ENCODE measurements at regions not wholly inside any gene's neighbourhood (a gene's known extent, or its start where the extent isn't known, plus 50 kb on each side); places are given as distances from the start of the nearest gene placed in this dataset.
"Not testable (repeated sequence)": the region's sequence is repeated elsewhere in the genome, so short reads cannot be mapped to it uniquely, and the experiment has no call there.

GRCh38 chr11:22930816-22931594 is 70.7 kb upstream of the CCDC179 start:
- Histone ChIP-seq H4K20me1 (ENCODE audit: insufficient read depth, low read length) (no peaks in the 10 kb centered on the region), H3K9me3 (replicated peaks; ENCODE audit: insufficient read depth, low read length) (no peaks in the 10 kb centered on the region), H3K9ac (ENCODE audit: low read length) (no peak overlapping the region), H3K4me3 (ENCODE audit: low read length) (no peak overlapping the region), H3K79me2 (ENCODE audit: low read length) (no peaks in the 10 kb centered on the region), H3K4me2 (ENCODE audit: low read depth, low read length) (no peak overlapping the region), H3K9me2 (replicated peaks; ENCODE audit: insufficient read depth, low read length) (no peaks in the 10 kb centered on the region), H3F3A (ENCODE audit: insufficient read depth, low read length) (no peaks in the 10 kb centered on the region), H2AFZ (ENCODE audit: low read length) (no peak overlapping the region), H3K4me1 (ENCODE audit: low read length) (0 out of 2 replicates have a peak, but pooled peaks cover 8% of the 10 kb centered on the region), H3K27ac (ENCODE audit: low read length) (no peak overlapping the region), H3K27me3 (replicated peaks; ENCODE audit: insufficient read depth, low read length) (no peaks in the 10 kb centered on the region), H3K36me3 (replicated peaks; ENCODE audit: insufficient read depth, low read length) (no peaks in the 10 kb centered on the region)
- DNase-seq, result peak; percentile 10
- TF ChIP-seq EZH2 (optimal IDR thresholded peaks at IDR 0.05; ENCODE audit: low read depth, low read length) (no peak), EZH2phosphoT487 (IDR thresholded peaks at IDR 0.05; ENCODE audit: low read length) (no peak), CTCF (IDR thresholded peaks at IDR 0.05; ENCODE audit: low read length) (no peak)

GRCh38 chr11:22938691-22939090 is 78.4 kb upstream of the CCDC179 start:
- H3K27me3 ChIP-seq (replicated peaks; ENCODE audit: insufficient read depth, low read length), result no peaks in the 10 kb centered on the region
- H3K4me1 ChIP-seq (ENCODE audit: low read length), result no peaks in the 10 kb centered on the region
- H3K9me3 ChIP-seq (replicated peaks; ENCODE audit: insufficient read depth, low read length), result no peaks in the 10 kb centered on the region
- no peak for TF ChIP-seq EZH2 (optimal IDR thresholded peaks at IDR 0.05; ENCODE audit: low read depth, low read length)
- TF ChIP-seq EZH2phosphoT487 (IDR thresholded peaks at IDR 0.05; ENCODE audit: low read length), result no peak
- no peak for TF ChIP-seq CTCF (IDR thresholded peaks at IDR 0.05; ENCODE audit: low read length)
- no peak overlapping the region for H2AFZ ChIP-seq (ENCODE audit: low read length)
- no peak for DNase-seq
- no peak overlapping the region for H3K27ac ChIP-seq (ENCODE audit: low read length)
- no peaks in the 10 kb centered on the region for H3F3A ChIP-seq (ENCODE audit: insufficient read depth, low read length)
- no peaks in the 10 kb centered on the region for H4K20me1 ChIP-seq (ENCODE audit: insufficient read depth, low read length)
- H3K4me2 ChIP-seq (ENCODE audit: low read depth, low read length), result no peak overlapping the region
- H3K9me2 ChIP-seq (replicated peaks; ENCODE audit: insufficient read depth, low read length), result no peaks in the 10 kb centered on the region
- H3K79me2 ChIP-seq (ENCODE audit: low read length), result no peaks in the 10 kb centered on the region
- H3K4me3 ChIP-seq (ENCODE audit: low read length), result no peak overlapping the region
- no peaks in the 10 kb centered on the region for H3K36me3 ChIP-seq (replicated peaks; ENCODE audit: insufficient read depth, low read length)
- no peak overlapping the region for H3K9ac ChIP-seq (ENCODE audit: low read length)

- not testable (repeated sequence) for H3K27me3 ChIP-seq (replicated peaks; ENCODE audit: insufficient read depth, low read length); H3K36me3 ChIP-seq (replicated peaks; ENCODE audit: insufficient read depth, low read length); H3F3A ChIP-seq (ENCODE audit: insufficient read depth, low read length); H3K9ac ChIP-seq (ENCODE audit: low read length); H4K20me1 ChIP-seq (ENCODE audit: insufficient read depth, low read length); H3K9me3 ChIP-seq (replicated peaks; ENCODE audit: insufficient read depth, low read length); H2AFZ ChIP-seq (ENCODE audit: low read length); H3K79me2 ChIP-seq (ENCODE audit: low read length); H3K27ac ChIP-seq (ENCODE audit: low read length); DNase-seq; H3K4me3 ChIP-seq (ENCODE audit: low read length); H3K4me2 ChIP-seq (ENCODE audit: low read depth, low read length); H3K9me2 ChIP-seq (replicated peaks; ENCODE audit: insufficient read depth, low read length); H3K4me1 ChIP-seq (ENCODE audit: low read length)
These were observed 81.3 kb upstream of the CCDC179 start for GRCh38 chr11:22941544-22941943.

GRCh38 chr11:22957786-22958185 is 97.5 kb upstream of the CCDC179 start:
- H3K4me1 ChIP-seq (ENCODE audit: low read length), result no peaks in the 10 kb centered on the region
- H3K27ac ChIP-seq (ENCODE audit: low read length), result no peak overlapping the region
- no peak overlapping the region for H2AFZ ChIP-seq (ENCODE audit: low read length)
- no peak overlapping the region for H3K9ac ChIP-seq (ENCODE audit: low read length)
- TF ChIP-seq CTCF (IDR thresholded peaks at IDR 0.05; ENCODE audit: low read length), result no peak
- no peak for TF ChIP-seq EZH2 (optimal IDR thresholded peaks at IDR 0.05; ENCODE audit: low read depth, low read length)
- TF ChIP-seq EZH2phosphoT487 (IDR thresholded peaks at IDR 0.05; ENCODE audit: low read length), result no peak
- DNase-seq, result no peak
- no peaks in the 10 kb centered on the region for H3K9me3 ChIP-seq (replicated peaks; ENCODE audit: insufficient read depth, low read length)
- H4K20me1 ChIP-seq (ENCODE audit: insufficient read depth, low read length), result no peaks in the 10 kb centered on the region
- no peak overlapping the region for H3K4me2 ChIP-seq (ENCODE audit: low read depth, low read length)
- H3K79me2 ChIP-seq (ENCODE audit: low read length), result no peaks in the 10 kb centered on the region
- no peaks in the 10 kb centered on the region for H3K9me2 ChIP-seq (replicated peaks; ENCODE audit: insufficient read depth, low read length)
- no peaks in the 10 kb centered on the region for H3F3A ChIP-seq (ENCODE audit: insufficient read depth, low read length)
- H3K27me3 ChIP-seq (replicated peaks; ENCODE audit: insufficient read depth, low read length), result no peaks in the 10 kb centered on the region
- H3K4me3 ChIP-seq (ENCODE audit: low read length), result no peak overlapping the region
- H3K36me3 ChIP-seq (replicated peaks; ENCODE audit: insufficient read depth, low read length), result no peaks in the 10 kb centered on the region

Data from MM.1S (cell line).